Left renal cortex interstitium (tissue), 4 donors: ENCODE measurements at regions not wholly inside any gene's neighbourhood (a gene's known extent, or its start where the extent isn't known, plus 50 kb on each side); places are given as distances from the start of the nearest gene placed in this dataset.
"Not testable (repeated sequence)": the region's sequence is repeated elsewhere in the genome, so short reads cannot be mapped to it uniquely, and the experiment has no call there.

Experiments
- DNase-seq, 4 donors: peaks; one replicate each; pipeline ENCODE4 v3.0.0-alpha.2; 2013; ENCODE audit warnings: low read depth in 4 of 4, low spot score in 2 of 4, missing footprints in 1 of 4

DNA sequence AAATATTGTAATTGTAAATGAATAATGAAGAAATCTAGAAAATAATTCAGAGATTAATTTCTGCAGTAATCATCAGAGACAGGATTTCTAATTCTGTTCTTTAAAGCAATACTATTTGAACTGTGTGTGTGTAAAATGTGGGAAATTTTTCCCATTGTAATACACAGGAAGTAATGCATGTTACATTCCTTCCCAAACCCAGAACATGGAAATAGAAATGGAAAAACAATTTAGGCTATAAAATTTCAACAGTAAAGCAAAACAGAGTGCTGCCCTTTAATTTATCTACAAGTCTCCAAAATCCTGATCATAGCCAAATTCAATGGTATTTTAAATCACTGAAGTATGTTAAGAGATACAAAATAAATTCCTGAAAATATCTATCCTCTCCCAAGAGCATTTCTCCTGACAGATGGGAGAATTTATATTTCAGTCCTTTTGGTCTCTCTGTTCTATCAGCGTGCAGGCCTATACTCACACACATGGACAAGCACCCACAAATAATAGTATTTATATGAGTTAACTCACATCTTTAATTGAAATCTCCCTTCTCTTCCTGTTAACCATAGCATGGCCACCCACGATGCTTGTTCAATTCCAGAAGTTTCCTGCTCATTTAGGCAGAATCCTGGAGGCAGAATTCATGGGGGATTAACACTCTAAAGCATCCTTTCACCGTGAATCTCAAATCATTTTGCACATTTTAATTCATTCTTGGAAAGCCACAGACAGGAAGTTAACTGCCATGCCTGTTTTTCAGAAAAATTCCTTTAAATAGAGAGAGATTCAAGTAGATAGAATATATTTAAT, 1465.4 kb upstream of the FLRT2 start:
- DNase-seq: no peak

- no peak for DNase-seq
These were observed 1464.1 kb upstream of the FLRT2 start for GRCh38 chr14:84065811-84066210.

- no peak for DNase-seq
These were observed 1461.7 kb upstream of the FLRT2 start for GRCh38 chr14:84068288-84068687.

- no peak for DNase-seq
These were observed 1458.9 kb upstream of the FLRT2 start for GRCh38 chr14:84071061-84071460.

DNA sequence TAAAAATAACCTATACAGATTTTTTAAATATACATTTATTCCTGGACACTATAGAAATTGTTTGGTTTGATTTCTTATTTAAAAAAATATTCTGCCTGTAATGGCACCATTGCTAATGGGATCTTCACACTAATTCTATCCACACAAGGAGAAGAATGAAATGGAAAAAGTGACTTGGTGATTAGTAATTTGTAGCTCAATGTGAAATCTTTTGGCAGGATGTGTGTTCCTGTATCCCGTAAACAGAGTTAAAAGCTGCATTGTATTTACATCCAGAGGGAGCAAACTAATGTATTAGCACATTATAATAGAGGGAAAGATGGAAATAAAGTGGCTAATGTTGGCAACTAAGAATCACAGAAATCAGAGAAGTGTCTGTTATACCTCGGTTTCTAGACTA, 1455.3 kb upstream of the FLRT2 start:
- DNase-seq: no peak

DNA sequence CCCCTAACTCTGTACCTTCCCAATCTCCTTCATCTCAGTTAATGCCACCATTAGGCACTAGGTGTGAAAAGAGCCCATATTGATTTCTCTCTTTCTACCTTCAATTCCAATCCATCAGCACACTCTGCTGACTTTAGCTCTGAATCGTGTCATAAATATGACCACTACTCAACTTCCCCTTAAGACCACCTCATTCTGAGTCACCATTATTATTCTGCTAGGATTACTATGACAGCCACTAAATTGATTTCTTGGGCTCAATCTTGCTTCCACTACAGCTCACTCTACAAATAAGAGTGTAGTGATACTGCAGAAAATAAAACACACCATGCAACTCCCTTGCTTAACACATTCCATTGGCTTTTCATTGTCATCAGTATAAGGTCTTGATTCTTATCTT, 1449.0 kb upstream of the FLRT2 start:
- no peak for DNase-seq

DNA sequence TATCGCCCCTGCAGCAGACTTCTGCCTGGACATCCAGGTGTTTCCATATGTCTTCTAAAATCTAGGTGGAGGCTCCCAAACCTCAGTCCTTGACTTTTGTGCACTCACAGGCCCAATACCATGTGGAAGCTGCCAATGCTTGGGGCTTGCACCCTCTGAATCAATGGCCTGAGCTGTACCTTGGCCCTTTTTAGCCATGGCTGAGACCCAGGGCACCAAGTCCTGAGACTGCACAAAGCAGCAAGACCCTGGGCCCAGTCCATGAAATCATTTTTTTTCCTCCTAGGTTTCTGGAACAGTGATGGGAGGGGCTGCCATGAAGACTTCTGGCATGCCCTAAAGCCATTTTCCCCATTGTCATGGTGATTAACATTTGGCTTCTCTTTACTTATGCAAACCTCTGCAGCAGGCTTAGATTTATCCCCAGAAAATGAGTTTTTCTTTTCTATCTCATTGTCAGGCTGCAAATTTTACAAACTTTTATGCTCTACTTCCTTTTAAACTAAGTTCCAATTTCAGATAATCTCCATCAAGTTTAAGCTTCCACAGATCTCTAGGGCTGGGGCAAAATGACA, 1445.8 kb upstream of the FLRT2 start:
- DNase-seq: no peak

- DNase-seq: no peak
These were observed 1444.5 kb upstream of the FLRT2 start for GRCh38 chr14:84085493-84085892.

- no peak for DNase-seq
These were observed 1443.2 kb upstream of the FLRT2 start for GRCh38 chr14:84086714-84087113.

- DNase-seq: no peak
These were observed 1441.9 kb upstream of the FLRT2 start for GRCh38 chr14:84087986-84088531.

GRCh38 chr14:84090837-84091236, 1439.1 kb upstream of the FLRT2 start:
- no peak for DNase-seq

DNA sequence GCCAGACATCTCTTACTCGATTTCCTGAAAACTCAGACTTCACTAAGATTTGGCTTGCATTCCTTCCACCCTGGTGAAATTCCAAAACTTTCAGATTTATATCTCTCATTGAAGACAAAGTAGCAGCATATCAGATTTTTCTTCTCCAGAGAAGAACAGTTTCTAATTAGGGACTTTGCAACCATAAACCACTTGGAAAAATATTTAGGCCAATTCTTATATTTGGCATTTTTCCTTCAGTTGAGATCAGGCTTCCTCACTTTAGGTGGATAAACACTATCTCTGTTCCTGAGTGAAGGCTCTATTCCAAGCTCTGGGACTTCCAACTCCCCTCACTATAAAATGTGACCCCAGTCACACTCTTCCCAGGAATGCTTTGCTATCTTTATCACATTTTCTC, 1434.3 kb upstream of the FLRT2 start:
- no peak for DNase-seq

DNA sequence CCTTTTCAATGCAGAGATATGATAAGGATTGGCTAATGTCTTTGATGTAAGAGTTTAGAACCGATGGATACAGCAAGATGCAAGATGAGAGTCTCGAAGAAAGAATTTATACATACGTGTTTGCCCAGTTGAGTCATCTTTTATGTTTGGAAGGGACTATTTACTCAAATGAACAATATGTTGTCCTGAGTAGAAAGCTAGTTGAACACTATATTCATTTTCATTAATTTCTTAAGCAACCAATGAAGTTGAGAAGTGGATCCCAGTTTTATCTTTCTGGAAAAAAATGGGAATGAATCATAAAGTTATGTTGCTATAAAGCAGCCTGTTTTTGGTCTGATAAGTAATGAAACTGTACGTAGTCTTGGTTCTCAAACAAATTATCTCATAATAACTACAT, 1431.7 kb upstream of the FLRT2 start:
- DNase-seq: no peak

DNA sequence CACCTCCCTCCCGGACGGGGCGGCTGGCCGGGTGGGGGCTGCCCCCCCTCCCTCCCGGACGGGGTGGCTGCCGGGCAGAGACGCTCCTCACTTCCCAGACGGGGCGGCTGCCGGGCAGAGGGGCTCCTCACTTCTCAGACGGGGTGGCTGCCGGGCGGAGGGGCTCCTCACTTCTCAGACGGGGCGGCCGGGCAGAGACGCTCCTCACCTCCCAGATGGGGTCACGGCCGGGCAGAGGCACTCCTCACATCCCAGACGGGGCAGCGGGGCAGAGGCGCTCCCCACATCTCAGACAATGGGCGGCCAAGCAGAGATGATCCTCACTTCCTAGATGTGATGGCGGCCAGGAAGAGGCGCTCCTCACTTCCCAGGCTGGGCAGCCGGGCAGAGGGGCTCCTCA, 1430.4 kb upstream of the FLRT2 start:
- DNase-seq: not testable (repeated sequence)

DNA sequence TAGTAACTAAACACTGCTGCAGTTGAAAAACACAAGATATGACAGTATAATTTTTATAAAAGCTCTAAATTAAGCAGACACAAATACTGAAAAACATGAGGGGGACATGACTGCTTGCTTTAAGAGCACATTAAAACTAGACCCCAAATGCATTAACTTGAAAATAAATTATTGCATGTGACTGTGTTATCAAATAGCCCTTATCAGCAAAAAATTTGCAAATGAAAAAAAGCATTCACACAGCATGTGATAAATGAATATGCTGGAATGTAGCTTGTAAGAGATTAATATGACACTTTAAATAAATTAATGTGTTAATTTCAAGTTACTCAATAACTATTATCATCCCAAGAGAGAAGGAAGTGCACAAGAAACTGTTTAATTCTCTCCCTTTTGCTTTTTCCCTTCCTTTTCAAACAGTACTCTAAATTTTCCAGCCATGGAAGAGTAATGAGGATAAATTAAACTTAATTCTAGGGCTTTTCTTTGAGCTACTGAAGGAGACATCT, 1422.1 kb upstream of the FLRT2 start:
- DNase-seq: no peak

- no peak for DNase-seq
These were observed 1421.0 kb upstream of the FLRT2 start for GRCh38 chr14:84108746-84109457.

GRCh38 chr14:84112589-84112988, 1417.4 kb upstream of the FLRT2 start:
- DNase-seq: no peak

GRCh38 chr14:84125676-84126075, 1404.3 kb upstream of the FLRT2 start:
- DNase-seq: no peak

DNA sequence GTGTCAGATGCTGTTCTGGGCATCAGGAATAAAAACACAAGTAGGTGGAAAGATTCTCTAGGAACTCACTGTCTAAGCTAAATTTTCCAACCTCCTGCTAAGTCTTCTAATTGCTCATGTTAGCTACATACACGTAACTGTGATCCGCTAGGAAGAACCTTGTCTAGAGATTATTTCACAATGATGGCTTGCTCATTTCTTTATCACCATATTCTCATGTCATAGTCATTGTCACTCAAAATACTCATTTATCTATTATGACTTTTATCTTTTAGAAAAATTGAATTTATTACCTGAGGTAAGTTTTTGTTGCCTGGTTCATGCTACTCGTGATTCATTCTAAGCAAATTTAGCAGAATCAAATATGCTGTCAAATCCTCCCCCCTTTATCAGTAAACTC, 1402.4 kb upstream of the FLRT2 start:
- DNase-seq: no peak

DNA sequence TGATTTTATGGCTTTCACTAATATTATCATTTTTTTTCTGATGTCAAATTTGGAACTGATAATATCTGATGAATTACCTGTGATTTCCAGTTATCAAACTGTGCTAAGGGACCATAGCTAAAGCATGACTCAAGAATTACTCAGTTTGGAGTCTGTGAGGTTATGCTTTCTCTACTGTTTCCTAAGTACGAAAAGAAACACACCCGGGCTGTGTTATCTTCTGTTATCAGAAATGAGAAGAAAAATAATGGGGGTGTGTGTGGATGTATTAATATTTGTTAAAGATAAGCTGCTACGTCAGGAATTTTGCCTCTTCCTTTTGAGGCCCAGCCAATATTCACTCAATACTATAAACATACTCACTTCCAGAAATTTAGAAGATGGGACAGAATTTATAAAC, 1401.9 kb upstream of the FLRT2 start:
- DNase-seq: no peak

DNA sequence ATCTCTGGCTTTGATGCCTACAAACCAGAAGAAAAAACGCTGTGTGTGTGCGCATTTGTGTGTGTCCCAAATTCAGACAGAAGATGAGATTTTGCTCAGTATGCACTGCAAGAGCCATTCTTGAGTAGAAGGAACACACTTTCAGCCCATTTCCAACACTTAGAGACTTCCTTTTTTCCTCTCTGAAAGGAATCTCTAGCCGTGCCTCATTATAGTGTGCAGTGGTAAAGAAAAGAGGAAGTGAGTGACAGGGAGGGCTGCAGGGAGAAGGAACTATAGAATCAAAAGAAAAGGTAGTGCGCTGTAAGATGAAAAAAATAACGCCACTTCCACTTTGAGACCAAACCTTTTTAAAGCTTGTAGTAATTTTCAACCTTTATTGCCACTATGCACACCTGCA, 1400.9 kb upstream of the FLRT2 start:
- DNase-seq: no peak
